DOHH2 (cell line): ENCODE measurements at regions not wholly inside any gene's neighbourhood (a gene's known extent, or its start where the extent isn't known, plus 50 kb on each side); places are given as distances from the start of the nearest gene placed in this dataset.

ENCODE experiments used
- H3F3A ChIP-seq: fragments of 200-600 bp; sonication (generic), shearing (Covaris generic); 2 replicates; pipeline ENCODE4 v1.6.0; 2016; ENCODE audit warnings: antibody characterized with exemption, mild to moderate bottlenecking; ENCODE audit not compliant: control insufficient read depth, insufficient read depth
- H3K27ac ChIP-seq: fragments of 200-600 bp; sonication (generic); 2 replicates; pipeline ENCODE4 v1.5.1; 2014; ENCODE audit warnings: low read depth, mild to moderate bottlenecking, low read length, moderate library complexity
- H3K27me3 ChIP-seq: fragments of 200-600 bp; sonication (generic); 2 replicates; pipeline ENCODE4 v1.6.1; 2014; ENCODE audit warnings: mild to moderate bottlenecking, low read length, mixed read lengths; ENCODE audit not compliant: control insufficient read depth
- H3K36me3 ChIP-seq: fragments of 200-600 bp; sonication (generic); 2 replicates; pipeline ENCODE4 v1.6.1; 2014; ENCODE audit warnings: mild to moderate bottlenecking, low read length, moderate library complexity, mixed read lengths; ENCODE audit not compliant: control insufficient read depth
- H3K4me1 ChIP-seq: fragments of 200-600 bp; sonication (generic); 2 replicates; pipeline ENCODE4 v1.6.1; 2014; ENCODE audit warnings: mild to moderate bottlenecking, low read length, mixed read lengths; ENCODE audit not compliant: control insufficient read depth
- H3K4me2 ChIP-seq: fragments of 200-600 bp; sonication (generic); 2 replicates; pipeline ENCODE4 v1.6.0; 2014; ENCODE audit warnings: mild to moderate bottlenecking, low read length, moderate library complexity
- H3K4me3 ChIP-seq: fragments of 200-600 bp; sonication (generic); 2 replicates; pipeline ENCODE4 v1.5.1; 2014; ENCODE audit warnings: mild to moderate bottlenecking, low read length, mixed read lengths
- H3K79me2 ChIP-seq: fragments of 200-600 bp; sonication (generic); 2 replicates; pipeline ENCODE4 v1.6.1; 2014; ENCODE audit warnings: mild to moderate bottlenecking, low read length, mixed read lengths; ENCODE audit not compliant: control insufficient read depth
- H3K9me2 ChIP-seq: fragments of 200-600 bp; sonication (generic); replicated peaks from 2 replicates; pipeline ENCODE4 v1.6.1; 2014; ENCODE audit warnings: mild to moderate bottlenecking, low read length, mixed read lengths; ENCODE audit not compliant: control insufficient read depth
- H3K9me3 ChIP-seq: fragments of 200-600 bp; sonication (generic); 2 replicates; pipeline ENCODE4 v1.6.1; 2014; ENCODE audit warnings: antibody characterized with exemption, low read length, mixed read lengths; ENCODE audit not compliant: control insufficient read depth, insufficient read depth
- H4K20me1 ChIP-seq: fragments of 200-600 bp; sonication (generic); 2 replicates; pipeline ENCODE4 v1.6.0; 2014; ENCODE audit warnings: low read depth, mild to moderate bottlenecking, antibody characterized with exemption, low read length, moderate library complexity; ENCODE audit not compliant: control insufficient read depth, insufficient read depth
- CTCF ChIP-seq: fragments of 200-600 bp; sonication (generic); IDR thresholded peaks from one replicate; pipeline ENCODE4 v1.5.1; 2014; ENCODE audit warnings: antibody characterized with exemption, mild to moderate bottlenecking, low read depth, low read length; ENCODE audit not compliant: poor library complexity, severe bottlenecking
- EZH2phosphoT487 ChIP-seq: fragments of 200-600 bp; sonication (generic); IDR thresholded peaks from 2 replicates; pipeline ENCODE4 v1.6.1; 2017; ENCODE audit warnings: borderline replicate concordance, mild to moderate bottlenecking, antibody characterized with exemption, low read length, moderate library complexity, mixed read lengths

GRCh38 chr14:38524636-38525509, 269.0 kb upstream of the CLEC14A start:
- Histone ChIP-seq H4K20me1 (no peaks in the 10 kb centered on the region), H3K36me3 (no peaks in the 10 kb centered on the region), H3K9me3 (no peaks in the 10 kb centered on the region), H3K79me2 (no peaks in the 10 kb centered on the region), H3K4me2 (no peak overlapping the region), H3K27me3 (no peaks in the 10 kb centered on the region), H3K4me3 (no peak overlapping the region), H3K4me1 (no peaks in the 10 kb centered on the region), H3K9me2 (no peaks in the 10 kb centered on the region), H3K27ac (no peak overlapping the region), H3F3A (no peaks in the 10 kb centered on the region)
- no peak for TF ChIP-seq CTCF

- no peaks in the 10 kb centered on the region for H3K79me2 ChIP-seq
- TF ChIP-seq EZH2phosphoT487 (no peak), CTCF (no peak)
- no peaks in the 10 kb centered on the region for H3K4me1 ChIP-seq
- no peaks in the 10 kb centered on the region for H3K9me3 ChIP-seq
- H3K27ac ChIP-seq = no peak overlapping the region
- H3K36me3 ChIP-seq = no peaks in the 10 kb centered on the region
- no peak overlapping the region for H3K4me2 ChIP-seq
- no peaks in the 10 kb centered on the region for H3K9me2 ChIP-seq
- no peaks in the 10 kb centered on the region for H4K20me1 ChIP-seq
- no peaks in the 10 kb centered on the region for H3F3A ChIP-seq
- H3K4me3 ChIP-seq = no peak overlapping the region
- no peaks in the 10 kb centered on the region for H3K27me3 ChIP-seq
These were observed 266.8 kb upstream of the CLEC14A start for GRCh38 chr14:38522724-38523123.

- no peak overlapping the region for H3K27ac ChIP-seq
- H3K36me3 ChIP-seq = no peaks in the 10 kb centered on the region
- H3K27me3 ChIP-seq = no peaks in the 10 kb centered on the region
- no peak overlapping the region for H3K4me3 ChIP-seq
- H3K9me3 ChIP-seq = no peaks in the 10 kb centered on the region
- H4K20me1 ChIP-seq = no peaks in the 10 kb centered on the region
- TF ChIP-seq CTCF (no peak), EZH2phosphoT487 (no peak)
- H3F3A ChIP-seq = no peaks in the 10 kb centered on the region
- no peaks in the 10 kb centered on the region for H3K9me2 ChIP-seq
- no peaks in the 10 kb centered on the region for H3K79me2 ChIP-seq
- no peaks in the 10 kb centered on the region for H3K4me1 ChIP-seq
- H3K4me2 ChIP-seq = no peak overlapping the region
These were observed 265.7 kb upstream of the CLEC14A start for GRCh38 chr14:38521591-38521990.
